Fibroblast of villous mesenchyme (primary cell): ENCODE measurements at regions not wholly inside any gene's neighbourhood (a gene's known extent, or its start where the extent isn't known, plus 50 kb on each side); places are given as distances from the start of the nearest gene placed in this dataset.
"Not testable (repeated sequence)": the region's sequence is repeated elsewhere in the genome, so short reads cannot be mapped to it uniquely, and the experiment has no call there.

ENCODE experiments used
- DNase-seq: peaks from one replicate; pipeline ENCODE4 v3.0.0-alpha.2; 2010; ENCODE audit warnings: low read depth
- H3K4me3 ChIP-seq: 2 replicates; pipeline ENCODE4 v1.5.1; 2011; ENCODE audit warnings: low read depth, mild to moderate bottlenecking, low read length
- CTCF ChIP-seq: IDR thresholded peaks from 2 replicates; pipeline ENCODE4 v1.5.1; 2012; ENCODE audit warnings: low read depth, mild to moderate bottlenecking, low read length; ENCODE audit not compliant: insufficient read depth

GRCh38 chr7:131080754-131081153, 246.9 kb upstream of the MKLN1 start:
- H3K4me3 ChIP-seq: no peak overlapping the region
- no peak for DNase-seq
- no peak for TF ChIP-seq CTCF

- no peak for DNase-seq
- TF ChIP-seq CTCF: no peak
- H3K4me3 ChIP-seq: no peak overlapping the region
These were observed 246.4 kb upstream of the MKLN1 start for GRCh38 chr7:131081308-131081707.

- H3K4me3 ChIP-seq: no peak overlapping the region
- TF ChIP-seq CTCF: no peak
- DNase-seq: no peak
These were observed 243.9 kb upstream of the MKLN1 start for GRCh38 chr7:131083781-131084180.

- not testable (repeated sequence) for H3K4me3 ChIP-seq, DNase-seq
These were observed 243.3 kb upstream of the MKLN1 start for GRCh38 chr7:131084336-131084735.

GRCh38 chr7:131087756-131088658, 239.7 kb upstream of the MKLN1 start:
- DNase-seq: no peak
- TF ChIP-seq CTCF: no peak
- H3K4me3 ChIP-seq: no peak overlapping the region

GRCh38 chr7:131090188-131090587, 237.5 kb upstream of the MKLN1 start:
- no peak overlapping the region for H3K4me3 ChIP-seq
- no peak for DNase-seq
- TF ChIP-seq CTCF: no peak

- no peak for DNase-seq
- H3K4me3 ChIP-seq: no peak overlapping the region
- no peak for TF ChIP-seq CTCF
These were observed 236.6 kb upstream of the MKLN1 start for GRCh38 chr7:131090886-131091692.
